GM19397 (cell line): ENCODE measurements at regions not wholly inside any gene's neighbourhood (a gene's known extent, or its start where the extent isn't known, plus 50 kb on each side); places are given as distances from the start of the nearest gene placed in this dataset.

Experiments used
- ATAC-seq: cut with Tn5 transposase; IDR thresholded peaks from one replicate; pipeline ENCODE4 v1.9.1; 2021; ENCODE audit warnings: mild to moderate bottlenecking, moderate library complexity; ENCODE audit not compliant: unreplicated experiment

DNA sequence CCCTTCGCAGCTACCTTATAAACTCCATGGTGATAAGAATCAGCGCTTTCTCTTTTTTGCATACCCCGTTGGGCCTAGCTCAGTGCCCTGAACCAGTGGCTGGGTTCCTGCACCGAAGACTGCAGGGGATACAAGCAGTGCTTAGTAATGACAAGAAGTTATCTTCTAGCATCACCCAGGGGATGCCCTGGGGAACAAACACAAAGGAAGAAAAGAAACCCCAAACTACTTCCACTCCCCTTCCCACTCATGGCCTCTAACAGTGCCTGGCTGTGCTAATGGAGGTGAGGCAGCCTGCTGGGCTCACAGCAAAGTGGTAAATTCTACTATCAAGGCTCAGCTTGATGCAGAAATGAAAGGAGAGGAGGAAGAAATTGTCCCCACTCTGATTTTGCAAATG is 314.7 kb downstream of the TXNL1 start:
- no peak for ATAC-seq

DNA sequence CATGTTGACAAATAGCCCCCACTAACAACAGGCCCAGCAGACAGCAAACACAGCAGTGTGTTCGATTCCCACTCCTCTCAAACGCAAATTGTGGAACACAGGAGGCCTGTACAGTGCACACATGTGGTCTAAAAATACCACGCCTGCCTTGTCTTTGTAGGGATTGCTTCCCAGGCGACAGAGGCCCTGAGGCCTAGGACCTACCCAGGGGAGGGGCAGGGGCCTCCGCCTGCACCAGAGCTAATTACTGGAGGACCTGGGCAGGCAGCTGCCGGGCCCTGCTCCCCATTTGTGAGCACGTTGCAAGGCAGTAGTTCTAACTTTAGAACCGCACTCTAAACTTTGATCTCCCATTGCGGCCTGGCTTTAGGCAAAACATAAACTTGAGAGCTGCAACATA is 316.0 kb downstream of the TXNL1 start:
- ATAC-seq = no peak

DNA sequence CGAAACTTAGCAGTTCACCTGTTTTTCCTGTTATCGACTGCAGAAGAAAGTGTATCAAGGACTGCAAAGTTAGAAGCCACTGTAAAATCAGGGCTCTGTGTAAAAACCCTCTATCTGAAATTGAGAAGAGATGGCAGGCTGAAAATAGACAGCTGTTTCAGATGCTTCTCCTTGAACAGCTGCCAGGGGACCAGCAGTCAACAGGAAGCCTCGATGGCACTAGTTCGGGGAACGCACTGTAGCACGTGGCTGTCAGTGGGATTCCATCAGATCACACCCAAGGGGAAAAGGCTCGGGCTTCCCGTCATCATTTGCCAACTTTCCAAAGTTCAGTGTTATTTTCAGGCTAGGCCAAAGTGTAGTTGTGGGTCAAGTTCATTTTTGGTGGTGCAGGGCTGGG is 316.9 kb downstream of the TXNL1 start:
- ATAC-seq = no peak

DNA sequence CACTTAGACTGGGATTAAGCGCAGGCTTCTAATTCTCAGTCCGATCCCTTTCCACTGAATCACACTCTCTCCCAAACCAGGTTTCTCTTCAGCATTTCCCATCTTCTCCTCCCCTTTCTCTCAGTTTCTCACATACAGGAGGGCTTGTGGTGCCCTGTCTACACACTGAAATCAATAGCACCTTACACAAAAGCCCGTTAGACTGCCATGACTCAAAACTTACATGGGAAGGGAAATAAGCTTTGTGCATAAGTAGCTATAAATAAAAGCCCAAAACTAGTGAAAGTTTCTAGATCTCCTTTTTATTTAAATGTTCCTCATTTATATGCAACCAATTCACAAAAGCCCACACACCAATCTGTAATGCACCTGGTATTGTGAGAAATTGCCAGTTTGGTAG is 318.4 kb downstream of the TXNL1 start:
- ATAC-seq = no peak

DNA sequence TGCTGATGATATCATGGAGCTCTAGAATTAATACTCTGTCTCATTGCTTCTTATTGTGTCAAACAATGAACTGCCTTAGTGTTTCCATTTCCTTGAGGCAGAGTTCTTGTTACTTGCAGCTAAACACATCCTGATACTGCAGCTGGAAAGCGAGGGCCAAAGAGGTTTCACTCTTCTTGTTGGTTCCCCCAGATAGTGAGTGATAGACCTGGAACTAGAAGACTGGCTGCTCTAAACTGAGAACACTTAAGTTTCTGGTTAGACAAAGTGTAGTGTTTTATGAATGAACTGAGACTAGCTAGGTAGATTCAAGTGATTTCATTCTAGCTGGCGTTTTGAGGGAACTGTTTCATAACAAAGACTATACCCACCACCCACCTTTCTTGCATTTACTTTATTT is 321.7 kb downstream of the TXNL1 start:
- ATAC-seq = no peak

DNA sequence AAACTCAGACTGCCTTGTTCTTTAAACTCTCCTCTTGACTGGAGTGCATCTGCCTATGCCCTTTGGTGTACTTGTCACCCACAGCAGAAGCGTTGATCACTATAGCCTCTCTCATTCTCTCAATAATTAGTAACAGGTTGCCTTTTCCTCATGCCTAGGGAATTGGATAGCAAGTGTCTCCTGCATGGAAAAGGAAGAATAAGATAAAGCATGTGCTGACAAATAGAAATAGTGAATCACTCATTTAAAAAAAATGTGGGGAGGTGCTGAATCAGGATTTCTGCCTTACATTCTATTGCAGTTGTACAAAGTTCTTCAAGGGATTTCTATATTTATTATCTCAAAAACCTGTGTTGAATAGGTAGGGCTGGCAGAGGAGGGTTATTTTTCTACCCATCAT is 323.0 kb downstream of the TXNL1 start:
- no peak for ATAC-seq

DNA sequence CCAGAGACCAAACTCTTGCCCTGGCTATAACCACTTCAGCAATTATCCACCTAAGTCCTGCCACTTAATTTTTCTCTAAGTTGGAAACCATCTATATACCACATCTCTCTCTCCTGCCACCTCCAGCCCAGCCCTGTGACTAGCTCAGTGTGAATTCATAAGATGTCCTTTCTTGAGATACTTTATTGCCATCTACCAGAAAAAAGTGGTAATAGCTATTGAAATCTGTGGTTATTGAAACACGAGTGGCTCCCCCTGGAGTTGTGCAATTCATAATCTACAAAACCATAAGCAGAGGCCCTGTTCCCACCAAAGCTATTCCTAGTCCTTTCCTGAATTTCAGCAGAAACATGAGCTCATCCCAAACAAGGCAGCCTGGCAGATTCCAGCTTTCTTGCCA is 324.0 kb downstream of the TXNL1 start:
- no peak for ATAC-seq

DNA sequence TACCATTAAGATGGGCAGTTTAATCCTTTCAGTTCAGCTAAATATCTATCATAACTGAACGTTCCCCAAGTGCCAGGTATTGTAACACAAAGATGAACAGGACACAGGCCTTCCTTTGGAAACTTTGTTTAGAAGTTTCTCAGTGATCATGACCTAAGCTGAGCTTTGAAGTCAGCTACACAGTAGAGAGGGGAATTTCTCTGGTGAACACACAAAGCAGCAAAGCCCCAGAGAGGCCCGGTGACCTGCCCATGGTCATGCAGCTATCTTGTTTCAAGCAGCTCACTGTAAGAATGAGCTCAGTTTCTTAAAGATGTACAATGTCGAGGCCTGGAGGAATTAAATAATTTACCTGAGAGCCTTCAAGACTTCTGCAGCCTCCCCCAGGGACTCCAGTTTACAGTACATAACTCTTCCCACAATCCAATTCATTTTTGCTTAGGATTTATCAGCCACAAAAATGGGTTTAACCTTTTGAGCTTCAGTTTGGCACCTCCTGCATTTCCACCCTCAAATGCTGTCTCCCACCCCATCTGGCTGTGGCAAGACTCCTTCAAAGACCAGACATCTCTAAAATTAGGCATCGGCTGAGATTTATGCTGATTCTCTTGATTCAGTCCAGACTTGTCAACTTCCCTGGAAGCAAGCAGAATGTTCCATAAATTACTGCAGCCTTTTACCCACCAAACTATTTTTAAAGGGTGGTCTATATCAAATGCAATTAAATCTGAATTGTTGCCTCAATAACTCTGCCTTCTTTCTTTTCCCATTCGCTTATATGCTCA is 325.6 kb downstream of the TXNL1 start:
- ATAC-seq = no peak

DNA sequence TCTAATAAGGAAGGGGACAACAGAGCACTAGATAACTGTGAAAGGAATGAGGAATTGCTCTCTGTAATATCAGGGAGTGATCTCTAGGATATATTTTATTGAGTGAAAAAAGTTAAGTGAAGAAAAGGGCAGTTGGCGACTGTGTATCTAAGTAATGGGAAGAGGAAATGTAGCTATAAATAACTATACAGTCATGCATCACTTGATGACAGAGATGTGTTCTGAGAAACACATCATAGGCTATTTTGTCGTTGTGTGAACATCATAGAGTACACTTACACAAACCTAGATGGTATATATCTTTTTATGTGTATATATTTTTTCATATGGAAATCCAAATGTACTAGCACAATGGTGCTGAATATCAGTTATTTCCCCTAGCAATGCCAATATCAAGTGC is 329.3 kb downstream of the TXNL1 start:
- ATAC-seq = no peak

DNA sequence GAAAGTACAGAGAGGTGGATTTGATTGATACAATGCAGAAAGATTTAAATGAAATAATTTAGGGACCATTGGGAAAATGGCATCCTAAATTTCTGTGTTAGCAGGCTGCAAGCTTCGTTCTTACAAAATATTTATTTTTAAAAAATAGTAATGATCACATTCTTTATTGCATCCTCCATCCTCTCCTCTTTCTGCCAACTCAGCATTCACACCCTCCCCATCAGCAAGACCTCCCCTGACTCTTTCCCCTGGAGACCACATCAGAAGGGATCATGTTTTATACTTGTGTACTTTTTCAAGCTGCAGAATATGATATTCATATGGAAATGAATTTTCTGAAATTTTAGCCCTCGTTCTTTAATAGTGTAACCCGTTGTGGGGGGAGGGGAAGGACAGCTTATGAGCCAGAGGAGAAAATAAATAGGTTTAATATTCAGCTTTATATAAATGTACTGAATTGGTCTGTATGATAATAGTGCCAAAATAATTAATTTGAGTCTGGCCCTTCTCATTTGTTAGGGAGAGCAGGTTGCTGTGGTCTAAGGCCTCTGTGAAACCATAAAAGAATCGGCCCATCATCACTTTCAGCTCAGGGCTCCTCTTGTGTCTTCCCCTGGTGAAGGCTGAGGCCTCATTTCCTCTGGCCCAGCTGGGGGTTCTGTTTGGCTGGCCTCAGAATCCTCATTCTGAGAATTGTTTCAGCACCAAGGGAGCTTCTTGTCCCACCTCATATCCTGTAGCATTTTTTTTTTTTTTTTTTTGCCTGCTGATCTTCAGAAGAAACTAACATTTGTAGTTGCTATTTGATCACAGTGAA is 330.8 kb downstream of the TXNL1 start:
- no peak for ATAC-seq

DNA sequence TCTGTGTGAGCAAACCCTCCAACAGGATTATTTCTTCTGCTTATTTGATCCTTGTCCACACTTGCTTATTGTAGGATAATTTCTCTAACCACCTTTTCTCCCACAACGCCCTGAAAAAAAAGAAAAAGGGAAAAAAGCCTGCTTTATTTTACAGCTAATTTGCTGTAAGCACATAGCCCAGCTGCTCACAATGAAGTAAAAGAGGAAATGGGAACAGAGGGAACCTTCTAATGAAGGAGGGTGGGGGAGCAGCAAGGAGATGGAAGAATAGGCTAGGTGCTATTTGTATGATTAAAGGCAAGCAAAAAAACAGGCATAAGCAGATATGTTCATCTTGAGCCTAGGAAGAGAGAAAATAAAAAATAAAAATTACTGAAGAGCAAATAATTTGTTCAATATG is 331.6 kb downstream of the TXNL1 start:
- no peak for ATAC-seq

DNA sequence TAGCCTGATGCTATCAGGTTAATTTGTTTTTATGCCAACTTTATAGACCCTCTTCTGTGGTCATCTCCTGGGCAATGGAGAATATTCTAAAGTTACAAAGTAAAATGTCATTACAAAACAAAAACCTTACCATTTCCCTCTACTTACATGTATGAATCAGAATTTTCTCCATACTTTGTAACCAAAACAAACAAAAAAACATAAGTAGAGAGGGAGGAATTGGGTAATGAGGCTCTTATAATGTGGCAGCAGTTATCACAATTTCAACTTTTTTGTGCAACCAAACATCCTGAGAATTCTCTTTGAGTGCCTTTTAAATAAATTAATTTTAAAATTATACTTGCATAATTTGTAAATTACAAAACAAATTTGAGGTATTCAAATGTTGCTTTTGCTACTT is 332.8 kb downstream of the TXNL1 start:
- no peak for ATAC-seq

DNA sequence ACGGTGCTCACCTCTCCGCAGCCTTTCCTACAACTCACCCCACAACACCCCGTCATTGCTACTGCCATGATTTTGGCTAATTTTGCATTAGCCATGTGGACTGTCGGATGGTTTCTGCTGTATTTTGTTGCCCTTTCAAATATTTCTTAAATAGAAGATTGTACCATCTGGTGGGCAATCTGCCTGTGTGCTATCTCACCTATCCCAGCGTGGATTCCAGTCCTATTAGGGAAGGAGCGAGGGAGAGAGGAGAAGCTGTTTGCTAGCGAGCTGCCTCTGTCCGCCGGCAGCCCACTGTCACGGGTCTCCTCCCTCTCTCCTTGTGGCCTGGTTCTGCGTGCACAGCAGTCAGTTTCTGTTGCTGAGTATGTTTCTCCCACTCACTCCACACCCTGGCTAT is 336.2 kb downstream of the TXNL1 start:
- ATAC-seq = no peak

DNA sequence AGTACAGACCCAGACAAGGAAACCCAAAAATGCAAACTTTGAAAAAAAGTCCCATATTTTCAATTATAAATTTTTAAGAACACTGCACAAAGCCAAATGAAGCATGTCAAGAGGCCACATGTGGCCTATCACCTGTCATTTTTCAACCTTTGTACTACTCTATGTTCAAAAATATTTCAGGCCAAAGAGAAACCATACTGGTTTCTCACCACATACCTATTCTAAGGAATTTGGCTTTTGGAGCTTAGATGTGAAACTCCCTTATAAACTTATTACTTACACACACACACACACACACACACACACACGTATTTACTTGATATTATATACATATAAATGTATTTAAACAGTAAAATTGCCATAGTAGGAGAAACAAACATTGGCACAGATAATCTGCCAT is 338.7 kb downstream of the TXNL1 start:
- no peak for ATAC-seq

DNA sequence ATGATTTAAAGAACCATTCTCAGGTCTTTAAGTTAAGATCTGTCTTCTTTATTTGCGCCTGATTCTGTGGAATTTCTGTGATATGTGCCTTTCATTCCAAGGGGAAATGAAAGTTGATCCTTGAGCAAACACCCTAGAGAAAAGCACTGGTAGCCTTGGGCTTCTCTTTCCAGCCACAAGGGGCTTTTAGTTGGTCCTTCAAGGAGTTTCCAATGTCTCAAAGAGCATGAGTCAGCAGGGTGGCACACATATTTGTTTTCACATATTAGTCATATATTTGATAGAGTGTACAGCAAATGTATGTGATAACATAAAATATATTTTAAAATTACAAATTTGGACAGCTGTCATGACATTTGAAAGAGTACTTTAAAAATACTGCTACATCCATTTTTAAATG is 339.5 kb downstream of the TXNL1 start:
- no peak for ATAC-seq

DNA sequence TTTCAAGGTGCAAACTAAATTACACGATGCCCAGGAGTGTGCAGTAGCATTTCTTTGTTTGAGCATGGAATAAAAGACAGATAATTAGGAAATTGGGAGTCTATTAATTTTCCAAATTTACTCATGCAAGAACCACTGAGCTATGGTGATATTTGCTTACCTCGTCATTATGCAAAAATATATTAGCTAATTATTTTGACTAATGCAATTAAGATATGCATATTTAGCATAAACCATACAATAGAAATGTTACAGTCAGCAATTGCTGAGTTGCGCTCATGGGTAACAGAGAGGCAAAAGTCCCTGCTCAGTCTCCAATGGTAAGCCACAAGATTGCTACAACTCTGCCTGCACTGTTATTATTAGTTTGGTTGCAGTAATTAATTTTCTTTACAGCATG is 342.0 kb downstream of the TXNL1 start:
- no peak for ATAC-seq

DNA sequence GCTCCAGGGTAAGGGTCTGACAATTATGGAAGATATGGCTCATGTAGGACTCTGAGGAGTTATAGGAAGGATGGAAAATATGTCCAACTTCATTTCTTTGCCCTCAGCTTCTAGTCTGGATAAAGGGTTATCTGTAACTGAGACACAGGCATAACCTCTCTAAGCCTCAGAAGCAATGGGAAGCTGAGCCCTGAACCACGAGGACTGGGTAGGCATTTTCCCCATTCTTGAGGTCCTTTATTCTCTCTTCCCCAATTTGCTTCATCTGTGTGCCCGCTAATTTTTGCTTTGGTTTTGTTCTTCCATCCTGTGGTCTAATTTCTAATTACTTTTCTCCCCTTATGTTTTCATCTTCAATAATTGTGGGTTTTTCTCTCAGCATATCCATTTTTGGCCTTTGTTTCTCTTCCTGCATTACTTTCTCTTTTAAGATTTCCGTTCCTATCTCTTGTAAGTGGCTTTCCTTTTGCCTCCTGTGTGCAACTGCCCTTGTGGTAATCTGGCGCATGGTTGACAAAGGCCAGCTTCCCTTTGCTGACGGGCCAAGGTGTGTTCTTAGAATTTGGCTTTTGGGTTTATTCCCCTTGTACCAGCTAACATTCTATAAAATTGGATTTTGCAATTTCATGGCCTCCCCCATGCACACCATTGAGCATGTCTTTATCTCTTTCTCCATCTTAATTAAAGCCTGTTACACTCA is 343.8 kb downstream of the TXNL1 start:
- no peak for ATAC-seq

DNA sequence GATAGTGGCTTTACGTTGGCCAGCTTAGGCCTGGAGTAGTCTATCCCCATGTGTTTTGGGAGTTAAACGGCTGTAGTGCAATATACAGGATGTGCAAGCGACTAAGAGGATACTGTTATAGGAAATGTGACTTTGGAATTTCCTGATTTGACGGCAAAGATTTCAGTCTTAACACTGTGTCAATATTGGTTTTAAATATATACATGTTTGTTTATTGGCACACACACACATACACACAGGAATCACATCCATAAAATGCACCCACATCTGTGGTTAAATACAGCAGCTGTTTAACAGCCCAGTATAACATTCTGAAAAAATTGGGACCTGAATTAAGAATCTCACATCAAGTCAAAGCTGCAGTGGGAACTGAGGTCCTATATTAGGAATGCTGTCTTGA is 347.1 kb downstream of the TXNL1 start:
- no peak for ATAC-seq

DNA sequence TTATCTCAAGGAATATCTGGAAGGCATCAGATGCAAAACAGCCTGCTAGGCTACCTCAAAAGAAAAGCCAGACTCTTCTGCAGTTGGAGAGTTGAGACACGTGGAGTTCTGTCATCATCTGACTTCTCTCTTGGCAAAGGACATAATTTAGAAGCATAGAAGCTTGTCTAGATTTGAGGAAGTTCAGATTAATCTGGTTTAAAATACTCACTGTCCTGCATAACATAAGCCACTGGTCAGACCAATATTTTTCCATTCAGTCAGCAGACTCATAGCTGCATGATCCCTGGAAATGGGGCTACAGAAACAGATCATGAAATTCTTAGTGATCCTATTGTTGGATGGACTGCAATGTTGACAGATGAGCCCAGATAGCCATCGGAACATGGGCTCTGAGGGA is 349.0 kb downstream of the TXNL1 start:
- ATAC-seq = no peak

DNA sequence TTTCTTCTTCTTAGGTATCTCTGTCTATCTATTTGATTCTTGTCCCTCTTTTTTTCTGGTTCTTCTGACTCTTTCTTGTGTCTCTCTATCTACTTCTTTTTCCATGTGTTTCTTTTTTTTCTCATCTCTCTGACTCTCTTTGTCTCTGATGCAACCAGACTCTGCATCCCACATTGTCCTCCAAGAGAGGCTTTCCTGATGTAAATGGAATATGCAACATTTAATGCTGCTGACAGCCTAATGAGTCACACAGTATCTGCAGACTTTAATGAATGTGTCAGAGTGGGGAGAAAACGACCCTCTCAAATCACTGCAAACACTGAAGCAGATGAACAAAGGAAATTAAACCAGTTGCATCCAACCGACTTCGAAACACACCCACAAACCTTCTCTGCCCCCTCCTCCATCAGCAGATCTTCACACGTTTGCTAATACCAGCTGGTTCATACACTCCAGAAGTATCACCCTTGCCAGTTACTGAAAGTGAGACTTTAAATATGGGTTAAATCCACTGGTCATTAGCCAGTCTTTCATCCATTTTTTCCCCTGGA is 351.5 kb downstream of the TXNL1 start:
- ATAC-seq = no peak

DNA sequence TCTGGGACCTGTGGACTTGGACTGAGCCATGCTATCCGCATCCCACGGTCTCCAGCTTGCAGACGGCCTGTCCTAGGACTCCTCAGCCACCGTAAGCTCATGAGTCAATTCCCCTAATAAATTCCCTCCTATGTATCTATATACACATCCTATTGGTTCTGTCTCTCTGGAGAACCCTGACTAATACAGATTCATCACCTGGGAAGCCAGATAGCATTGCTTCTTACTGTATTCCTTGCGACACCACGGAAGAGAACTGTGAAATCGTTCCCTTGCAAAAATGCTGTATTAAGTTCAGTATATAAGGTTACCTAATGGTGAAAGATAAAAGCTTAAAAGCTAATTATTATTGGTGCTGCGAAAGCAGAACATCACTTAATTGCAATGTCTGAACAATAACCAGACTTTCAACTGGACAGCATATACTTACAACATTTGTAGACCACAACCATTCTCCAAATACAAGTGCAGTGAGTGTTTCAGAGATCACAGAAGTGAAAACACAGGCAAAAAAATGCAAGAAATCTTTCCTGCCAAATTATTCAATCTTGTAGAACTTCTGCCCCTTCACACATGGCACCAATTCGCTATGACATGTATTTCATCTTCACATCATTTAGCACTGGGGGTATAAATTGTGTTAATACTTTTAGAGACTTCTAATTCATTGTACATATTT is 352.9 kb downstream of the TXNL1 start:
- ATAC-seq = no peak
